22Rv1 (cell line): ENCODE measurements at regions not wholly inside any gene's neighbourhood (a gene's known extent, or its start where the extent isn't known, plus 50 kb on each side); places are given as distances from the start of the nearest gene placed in this dataset.

ENCODE experiments used
- ZFX ChIP-seq: fragments of 450-650 bp; IDR thresholded peaks from 2 replicates; pipeline ENCODE4 v1.6.1; 2017; ENCODE audit warnings: antibody characterized with exemption, borderline replicate concordance
- TF ChIP-seq, protein P1 (sequence below): fragments of 450-650 bp; IDR thresholded peaks from 2 replicates; pipeline ENCODE4 v1.5.1; 2017; ENCODE audit warnings: mild to moderate bottlenecking

DNA sequence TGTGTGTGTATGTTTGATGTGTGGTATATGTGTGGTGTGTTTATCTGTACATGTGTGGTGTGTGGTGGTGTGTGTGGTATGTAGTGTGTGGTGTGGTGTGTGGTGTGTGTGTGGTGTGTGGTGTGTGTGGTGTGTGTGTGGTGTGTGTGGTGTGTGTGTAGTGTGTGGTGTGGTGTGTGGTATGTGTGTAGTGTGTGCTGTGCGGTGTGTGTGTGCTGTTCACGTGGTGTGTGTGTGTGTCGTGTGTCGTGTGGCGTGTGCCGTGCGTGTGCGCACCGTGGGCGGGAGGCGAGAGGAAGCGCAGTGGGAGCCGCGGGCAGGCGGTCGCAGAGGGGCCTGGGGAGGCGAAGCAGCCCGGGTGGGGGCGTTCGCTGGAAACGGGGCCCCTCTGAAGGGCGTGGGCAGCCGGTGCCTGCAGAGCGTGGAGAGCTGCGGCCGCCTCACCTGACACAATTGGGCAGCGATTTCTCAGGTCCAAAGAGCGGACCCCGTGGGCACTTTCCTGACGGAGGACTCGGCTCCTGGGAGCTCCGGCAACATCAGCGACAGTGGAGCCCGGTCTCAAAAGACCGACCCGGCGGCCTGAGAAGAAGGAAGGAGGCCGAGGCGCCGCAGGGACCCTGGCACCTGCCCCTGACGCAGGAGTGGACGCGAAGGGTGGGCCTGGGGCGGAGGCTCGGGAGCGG is 741.1 kb upstream of the SALL3 start:
- TF ChIP-seq, protein P1, sequence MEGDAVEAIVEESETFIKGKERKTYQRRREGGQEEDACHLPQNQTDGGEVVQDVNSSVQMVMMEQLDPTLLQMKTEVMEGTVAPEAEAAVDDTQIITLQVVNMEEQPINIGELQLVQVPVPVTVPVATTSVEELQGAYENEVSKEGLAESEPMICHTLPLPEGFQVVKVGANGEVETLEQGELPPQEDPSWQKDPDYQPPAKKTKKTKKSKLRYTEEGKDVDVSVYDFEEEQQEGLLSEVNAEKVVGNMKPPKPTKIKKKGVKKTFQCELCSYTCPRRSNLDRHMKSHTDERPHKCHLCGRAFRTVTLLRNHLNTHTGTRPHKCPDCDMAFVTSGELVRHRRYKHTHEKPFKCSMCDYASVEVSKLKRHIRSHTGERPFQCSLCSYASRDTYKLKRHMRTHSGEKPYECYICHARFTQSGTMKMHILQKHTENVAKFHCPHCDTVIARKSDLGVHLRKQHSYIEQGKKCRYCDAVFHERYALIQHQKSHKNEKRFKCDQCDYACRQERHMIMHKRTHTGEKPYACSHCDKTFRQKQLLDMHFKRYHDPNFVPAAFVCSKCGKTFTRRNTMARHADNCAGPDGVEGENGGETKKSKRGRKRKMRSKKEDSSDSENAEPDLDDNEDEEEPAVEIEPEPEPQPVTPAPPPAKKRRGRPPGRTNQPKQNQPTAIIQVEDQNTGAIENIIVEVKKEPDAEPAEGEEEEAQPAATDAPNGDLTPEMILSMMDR: no peak
- TF ChIP-seq ZFX: no peak
